HepG2 (cell line): ENCODE measurements at regions not wholly inside any gene's neighbourhood (a gene's known extent, or its start where the extent isn't known, plus 50 kb on each side); places are given as distances from the start of the nearest gene placed in this dataset.

ENCODE experiments used
- CREB1 ChIP-seq, 2 experiments: fragments of 450-650 bp in 1 of 2; IDR thresholded peaks; 2 replicates each; pipeline ENCODE4 v1.6.1; 2016 to 2017; ENCODE audit warnings: control low read depth in 1 of 2, mild to moderate bottlenecking in 1 of 2, missing compliant biosample characterization in 1 of 2, missing genetic modification characterization in 1 of 2
- EP300 ChIP-seq, 3 experiments: sonication (generic) in 1 of 3; formaldehyde crosslinking in 1 of 3; IDR thresholded peaks; 2 replicates each; pipeline versions ENCODE4 v1.5.1 to v1.6.1; 2011 to 2020; ENCODE audit warnings: low read depth in 2 of 3, low read length in 2 of 3, borderline replicate concordance in 1 of 3, improper control_type of control experiment in 1 of 3, mild to moderate bottlenecking in 1 of 3, missing genetic modification reagents in 1 of 3, moderate library complexity in 1 of 3
- ESRRA ChIP-seq: sonication (generic); formaldehyde crosslinking; IDR thresholded peaks from 2 replicates; pipeline ENCODE4 v1.5.1; 2020; ENCODE audit warnings: mild to moderate bottlenecking, low read depth, missing genetic modification reagents
- HNRNPUL1 ChIP-seq: fragments of 200-400 bp; formaldehyde crosslinking; IDR thresholded peaks from 2 replicates; pipeline ENCODE4 v1.6.1; 2017; ENCODE audit warnings: low read depth, mild to moderate bottlenecking, low read length, moderate library complexity
- KDM5A ChIP-seq: fragments of 200-600 bp; sonication (generic); IDR thresholded peaks from 2 replicates; pipeline ENCODE4 v1.7.0; 2018; ENCODE audit warnings: antibody characterized with exemption, mild to moderate bottlenecking, low read length, borderline replicate concordance
- NFYB ChIP-seq: sonication (generic); formaldehyde crosslinking; IDR thresholded peaks from 2 replicates; pipeline ENCODE4 v1.4.0; 2020; ENCODE audit warnings: missing genetic modification reagents
- RAD21 ChIP-seq: fragments of 450-650 bp; formaldehyde crosslinking; IDR thresholded peaks from 2 replicates; pipeline ENCODE4 v1.5.0; 2020; ENCODE audit warnings: mild to moderate bottlenecking
- REST ChIP-seq, 2 experiments: IDR thresholded peaks; 2 replicates each; pipeline ENCODE4 v1.6.1; 2011 to 2012; ENCODE audit warnings: low read length in 2 of 2, borderline replicate concordance in 1 of 2, low read depth in 1 of 2, mild to moderate bottlenecking in 1 of 2, moderate library complexity in 1 of 2
- SP2 ChIP-seq: sonication (generic); formaldehyde crosslinking; IDR thresholded peaks from 2 replicates; pipeline ENCODE4 v1.5.1; 2020; ENCODE audit warnings: mild to moderate bottlenecking, missing genetic modification reagents
- TBL1XR1 ChIP-seq: fragments of 150-350 bp; IDR thresholded peaks from 2 replicates; pipeline ENCODE4 v1.6.1; 2014; ENCODE audit warnings: borderline replicate concordance, low read length; ENCODE audit not compliant: partially characterized antibody
- ZNF260 ChIP-seq: sonication (generic); formaldehyde crosslinking; IDR thresholded peaks from 2 replicates; pipeline ENCODE4 v1.4.0; 2020; ENCODE audit warnings: missing genetic modification reagents, low read depth, mild to moderate bottlenecking, borderline replicate concordance
- ZNF383 ChIP-seq: sonication (generic); formaldehyde crosslinking; IDR thresholded peaks from 2 replicates; pipeline ENCODE4 v1.4.0; 2020; ENCODE audit warnings: missing genetic modification reagents, mild to moderate bottlenecking, borderline replicate concordance
- ZNF691 ChIP-seq: sonication (generic); formaldehyde crosslinking; IDR thresholded peaks from 2 replicates; pipeline ENCODE4 v1.4.0; 2020; ENCODE audit warnings: missing genetic modification reagents, low read depth, mild to moderate bottlenecking, borderline replicate concordance
- TF ChIP-seq, protein P1 (sequence below): sonication (generic); formaldehyde crosslinking; IDR thresholded peaks from 2 replicates; pipeline ENCODE4 v1.5.0; 2020; ENCODE audit warnings: mild to moderate bottlenecking, missing genetic modification reagents, moderate library complexity

GRCh38 chr11:19347911-19348310 lies 107.2 kb upstream of the E2F8 start:
- TF ChIP-seq EP300 (IDR thresholded peaks at IDR 0.05; ENCODE audit: low read depth in 2 of 2, low read length in 2 of 2) (no peak), EP300 (CRISPR knock-in tag; IDR thresholded peaks at IDR 0.05; ENCODE audit: borderline replicate concordance) (no peak), NFYB (CRISPR knock-in tag) (no peak), ZNF691 (CRISPR knock-in tag) (no peak), ESRRA (no peak), ZNF383 (CRISPR knock-in tag) (no peak), KDM5A (no peak), REST (IDR thresholded peaks at IDR 0.05; ENCODE audit: borderline replicate concordance in 1 of 2, low read depth in 1 of 2, low read length in 2 of 2) (no peak), SP2 (CRISPR knock-in tag) (no peak), CREB1 (IDR thresholded peaks at IDR 0.05) (no peak), CREB1 (CRISPR knock-in tag; IDR thresholded peaks at IDR 0.05) (no peak), HNRNPUL1 (no peak), TBL1XR1 (no peak), ZNF260 (CRISPR knock-in tag) (no peak), RAD21 (CRISPR knock-in tag) (no peak)
- TF ChIP-seq, protein P1, sequence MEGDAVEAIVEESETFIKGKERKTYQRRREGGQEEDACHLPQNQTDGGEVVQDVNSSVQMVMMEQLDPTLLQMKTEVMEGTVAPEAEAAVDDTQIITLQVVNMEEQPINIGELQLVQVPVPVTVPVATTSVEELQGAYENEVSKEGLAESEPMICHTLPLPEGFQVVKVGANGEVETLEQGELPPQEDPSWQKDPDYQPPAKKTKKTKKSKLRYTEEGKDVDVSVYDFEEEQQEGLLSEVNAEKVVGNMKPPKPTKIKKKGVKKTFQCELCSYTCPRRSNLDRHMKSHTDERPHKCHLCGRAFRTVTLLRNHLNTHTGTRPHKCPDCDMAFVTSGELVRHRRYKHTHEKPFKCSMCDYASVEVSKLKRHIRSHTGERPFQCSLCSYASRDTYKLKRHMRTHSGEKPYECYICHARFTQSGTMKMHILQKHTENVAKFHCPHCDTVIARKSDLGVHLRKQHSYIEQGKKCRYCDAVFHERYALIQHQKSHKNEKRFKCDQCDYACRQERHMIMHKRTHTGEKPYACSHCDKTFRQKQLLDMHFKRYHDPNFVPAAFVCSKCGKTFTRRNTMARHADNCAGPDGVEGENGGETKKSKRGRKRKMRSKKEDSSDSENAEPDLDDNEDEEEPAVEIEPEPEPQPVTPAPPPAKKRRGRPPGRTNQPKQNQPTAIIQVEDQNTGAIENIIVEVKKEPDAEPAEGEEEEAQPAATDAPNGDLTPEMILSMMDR (CRISPR knock-in tag) = no peak
